GM12878 (cell line): ENCODE measurements at regions not wholly inside any gene's neighbourhood (a gene's known extent, or its start where the extent isn't known, plus 50 kb on each side); places are given as distances from the start of the nearest gene placed in this dataset.

Source experiments
- FOS ChIP-seq: IDR thresholded peaks from 3 replicates; pipeline ENCODE4 v1.6.1; 2011; ENCODE audit warnings: borderline replicate concordance; ENCODE audit not compliant: insufficient read length; ENCODE audit errors: extremely low read depth
- RCOR1 ChIP-seq: conservative IDR thresholded peaks from 2 replicates; pipeline ENCODE4 v1.6.1; 2012; ENCODE audit warnings: low read depth, low read length, improper control_type of control experiment
- USF2 ChIP-seq: IDR thresholded peaks from 2 replicates; pipeline ENCODE4 v1.6.1; 2011; ENCODE audit warnings: low read depth, low read length, improper control_type of control experiment, borderline replicate concordance

DNA sequence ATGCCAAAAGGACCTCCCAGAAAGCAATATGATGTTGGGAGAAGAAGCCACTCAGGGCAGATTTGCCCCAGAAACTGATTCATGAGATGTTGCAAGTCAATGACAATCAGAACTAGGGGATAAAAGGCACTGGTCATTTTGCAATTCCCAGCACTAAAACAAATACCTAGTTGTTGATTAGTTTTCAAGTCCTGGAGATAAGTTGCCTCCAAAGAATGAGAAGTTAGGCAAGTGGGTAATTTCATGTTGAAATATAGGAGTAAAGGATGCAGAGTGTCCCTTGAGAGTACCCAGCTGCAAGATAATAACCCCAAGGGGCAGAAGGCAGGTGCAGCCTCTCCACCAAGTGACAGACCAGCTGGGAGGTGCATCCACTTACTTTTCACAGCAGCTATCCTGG, 363.6 kb downstream of the PBX1 start:
- TF ChIP-seq RCOR1: no peak
- no peak for TF ChIP-seq FOS
- TF ChIP-seq USF2: no peak
